Trophoblast cell (in vitro differentiated cells and primary cell): ENCODE measurements at regions not wholly inside any gene's neighbourhood (a gene's known extent, or its start where the extent isn't known, plus 50 kb on each side); places are given as distances from the start of the nearest gene placed in this dataset.

Experiments
- DNase-seq, 2 donors: peaks; one replicate each; pipeline ENCODE4 v3.0.0-alpha.2; 2016
- H2AFZ ChIP-seq: 2 replicates; pipeline ENCODE4 v1.6.1; 2013; ENCODE audit warnings: low read length, moderate library complexity, mild to moderate bottlenecking; ENCODE audit not compliant: insufficient read depth, poor library complexity
- H2AK5ac ChIP-seq: 2 replicates; pipeline ENCODE4 v1.6.1; 2013; ENCODE audit warnings: mild to moderate bottlenecking, low read length
- H2BK120ac ChIP-seq: 2 replicates; pipeline ENCODE4 v1.6.1; 2013; ENCODE audit warnings: low read length, mild to moderate bottlenecking, moderate library complexity; ENCODE audit not compliant: insufficient read depth, poor library complexity
- H2BK12ac ChIP-seq: 2 replicates; pipeline ENCODE4 v1.6.1; 2013; ENCODE audit warnings: mild to moderate bottlenecking, low read length, moderate library complexity
- H2BK5ac ChIP-seq: 2 replicates; pipeline ENCODE4 v1.6.1; 2013; ENCODE audit warnings: low read length, low read depth, moderate library complexity, mild to moderate bottlenecking; ENCODE audit not compliant: poor library complexity
- H3K14ac ChIP-seq: 2 replicates; pipeline ENCODE4 v1.6.1; 2013; ENCODE audit warnings: mild to moderate bottlenecking, low read length
- H3K18ac ChIP-seq: 2 replicates; pipeline ENCODE4 v1.6.1; 2013; ENCODE audit warnings: mild to moderate bottlenecking, low read length
- H3K23ac ChIP-seq: 2 replicates; pipeline ENCODE4 v1.6.1; 2013; ENCODE audit warnings: low read length
- H3K27ac ChIP-seq: 2 replicates; pipeline ENCODE4 v1.5.1; 2013; ENCODE audit warnings: low read depth, mild to moderate bottlenecking, inconsistent platforms, low read length, moderate library complexity
- H3K27me3 ChIP-seq: 2 replicates; pipeline ENCODE4 v1.6.1; 2013; ENCODE audit warnings: inconsistent platforms, mild to moderate bottlenecking, low read length, moderate library complexity; ENCODE audit not compliant: insufficient read depth
- H3K36me3 ChIP-seq, 2 experiments: 1 replicate in 1 of 2; 2 replicates in 1 of 2; pipeline ENCODE4 v1.6.1; 2013; ENCODE audit warnings: low read length in 2 of 2, mild to moderate bottlenecking in 2 of 2, moderate library complexity in 1 of 2; ENCODE audit not compliant: insufficient read depth in 2 of 2, control insufficient read depth in 1 of 2
- H3K4ac ChIP-seq: 2 replicates; pipeline ENCODE4 v1.6.1; 2013; ENCODE audit warnings: low read depth, mild to moderate bottlenecking, low read length, moderate library complexity
- H3K4me1 ChIP-seq, 2 experiments: 1 replicate in 1 of 2; 2 replicates in 1 of 2; pipeline ENCODE4 v1.6.1; 2013; ENCODE audit warnings: low read length in 2 of 2, mild to moderate bottlenecking in 2 of 2, moderate library complexity in 1 of 2; ENCODE audit not compliant: insufficient read depth in 2 of 2, control insufficient read depth in 1 of 2
- H3K4me2 ChIP-seq: 2 replicates; pipeline ENCODE4 v1.6.1; 2013; ENCODE audit warnings: inconsistent platforms, mild to moderate bottlenecking, low read length, moderate library complexity
- H3K4me3 ChIP-seq: 2 replicates; pipeline ENCODE4 v1.5.1; 2013; ENCODE audit warnings: mild to moderate bottlenecking, low read depth, low read length, inconsistent platforms
- H3K79me1 ChIP-seq: one replicate; pipeline ENCODE4 v1.6.1; 2013; ENCODE audit warnings: low read length
- H3K79me2 ChIP-seq: 2 replicates; pipeline ENCODE4 v1.6.1; 2013; ENCODE audit warnings: low read length, mild to moderate bottlenecking; ENCODE audit not compliant: control insufficient read depth, insufficient read depth, poor library complexity
- H3K9ac ChIP-seq: 2 replicates; pipeline ENCODE4 v1.6.1; 2013; ENCODE audit warnings: mild to moderate bottlenecking, low read length
- H3K9me3 ChIP-seq: 2 replicates; pipeline ENCODE4 v1.6.1; 2013; ENCODE audit warnings: low read depth, mild to moderate bottlenecking, control low read depth, inconsistent platforms, low read length; ENCODE audit not compliant: insufficient read depth
- H4K12ac ChIP-seq: 2 replicates; pipeline ENCODE4 v1.6.1; 2013; ENCODE audit warnings: low read depth, mild to moderate bottlenecking, low read length, moderate library complexity
- H4K8ac ChIP-seq: 2 replicates; pipeline ENCODE4 v1.6.1; 2013; ENCODE audit warnings: low read depth, mild to moderate bottlenecking, low read length, moderate library complexity
- H4K91ac ChIP-seq: one replicate; pipeline ENCODE4 v1.6.1; 2013; ENCODE audit warnings: low read depth, mild to moderate bottlenecking, low read length, moderate library complexity
- WGBS: extraction: QIAGEN DNeasy Blood & Tissue Kit; methylation state at CpG from one replicate; pipeline ENCODE4 v1.1.7; 2013; ENCODE audit warnings: missing lambda C conversion rate; ENCODE audit not compliant: insufficient read length, insufficient coverage; ENCODE audit errors: extremely low coverage; 5-methylcytosine and 5-hydroxymethylcytosine counted together

- Histone ChIP-seq H3K4ac (no peak overlapping the region), H2AK5ac (no peak overlapping the region), H4K91ac (no peak overlapping the region), H2BK5ac (no peak overlapping the region), H4K12ac (no peak overlapping the region), H4K8ac (no peak overlapping the region), H3K27me3 (no peaks in the 10 kb centered on the region), H3K79me1 (no peaks in the 10 kb centered on the region), H3K27ac (no peak overlapping the region), H3K79me2 (no peaks in the 10 kb centered on the region), H2BK12ac (no peak overlapping the region), H3K23ac (no peak overlapping the region), H3K9ac (no peak overlapping the region), H3K14ac (no peak overlapping the region), H2BK120ac (no peak overlapping the region), H3K18ac (no peak overlapping the region), H3K9me3 (no peaks in the 10 kb centered on the region), H3K36me3 (no peaks in the 10 kb centered on the region), H3K4me3 (no peak overlapping the region), H2AFZ (no peak overlapping the region), H3K4me2 (no peak overlapping the region), H3K4me1 (no peaks in the 10 kb centered on the region)
- no CpG with 5 or more reads among the region's 1 CpG for WGBS
- peak in 1 of 2 donors; percentile 50 for DNase-seq
These were observed 522.0 kb upstream of the ATXN8OS start for GRCh38 chr13:69585656-69586055.

DNA sequence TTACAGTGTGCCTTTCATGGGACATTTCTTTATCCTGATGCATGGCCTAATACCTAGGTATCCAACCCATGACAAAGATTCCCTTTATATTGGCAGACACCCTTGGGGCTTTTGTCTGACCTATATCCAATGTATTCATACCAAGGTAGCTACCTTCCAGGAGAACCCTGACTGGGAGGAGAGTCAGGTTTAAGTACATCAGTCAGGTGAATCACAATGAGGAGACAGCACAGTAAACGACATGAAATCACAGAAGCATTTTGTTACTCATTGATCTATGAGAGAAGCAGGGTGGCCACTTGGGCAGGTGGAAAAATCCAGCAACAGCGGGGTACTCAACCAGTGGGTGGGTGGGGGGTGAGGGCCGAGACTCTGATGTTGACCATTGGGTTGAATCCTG is 527.4 kb upstream of the ATXN8OS start:
- H3K36me3 ChIP-seq, result no peaks in the 10 kb centered on the region
- DNase-seq, result no peak
- no CpG with 5 or more reads among the region's 3 CpGs for WGBS
- no peak overlapping the region for H2BK120ac ChIP-seq
- H3K27me3 ChIP-seq, result no peaks in the 10 kb centered on the region
- no peak overlapping the region for H2AFZ ChIP-seq
- no peak overlapping the region for H3K9ac ChIP-seq
- H3K27ac ChIP-seq, result no peak overlapping the region
- H3K14ac ChIP-seq, result no peak overlapping the region
- no peaks in the 10 kb centered on the region for H3K79me1 ChIP-seq
- no peaks in the 10 kb centered on the region for H3K79me2 ChIP-seq
- H2AK5ac ChIP-seq, result no peak overlapping the region
- no peaks in the 10 kb centered on the region for H3K9me3 ChIP-seq
- H3K4me1 ChIP-seq, result no peaks in the 10 kb centered on the region
- H3K18ac ChIP-seq, result no peak overlapping the region
- H4K91ac ChIP-seq, result no peak overlapping the region
- no peak overlapping the region for H4K8ac ChIP-seq
- no peak overlapping the region for H3K4me3 ChIP-seq
- H2BK12ac ChIP-seq, result peak overlapping the region; percentile 49
- H3K23ac ChIP-seq, result no peak overlapping the region
- no peak overlapping the region for H2BK5ac ChIP-seq
- H3K4me2 ChIP-seq, result no peak overlapping the region
- H4K12ac ChIP-seq, result no peak overlapping the region
- no peak overlapping the region for H3K4ac ChIP-seq

DNA sequence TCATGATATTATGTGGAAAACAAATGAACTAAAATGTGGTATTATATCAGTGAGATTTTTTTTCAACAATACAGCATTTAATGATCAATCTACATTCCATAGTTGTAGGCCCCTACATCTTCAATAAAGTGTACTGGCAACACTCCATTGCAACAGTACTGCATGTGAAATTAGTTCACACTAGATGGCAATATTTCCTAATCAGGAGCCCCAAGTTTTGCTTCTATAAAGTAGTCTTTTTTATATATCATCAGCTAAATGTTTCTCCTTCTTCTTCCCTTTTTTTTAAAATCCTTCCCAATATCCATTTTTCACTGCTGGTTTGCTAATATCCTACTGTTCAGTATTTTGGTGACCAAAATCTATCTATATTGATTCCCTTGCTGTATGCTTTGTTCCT is 528.3 kb upstream of the ATXN8OS start:
- H3K9ac ChIP-seq, result no peak overlapping the region
- no peak overlapping the region for H2BK5ac ChIP-seq
- H2AFZ ChIP-seq, result no peak overlapping the region
- no peak overlapping the region for H3K4me3 ChIP-seq
- no peak for DNase-seq
- no peak overlapping the region for H3K23ac ChIP-seq
- H3K79me1 ChIP-seq, result no peaks in the 10 kb centered on the region
- H3K4ac ChIP-seq, result no peak overlapping the region
- H3K14ac ChIP-seq, result no peak overlapping the region
- no peaks in the 10 kb centered on the region for H3K27me3 ChIP-seq
- no peaks in the 10 kb centered on the region for H3K9me3 ChIP-seq
- no peak overlapping the region for H2BK12ac ChIP-seq
- H4K8ac ChIP-seq, result no peak overlapping the region
- no peak overlapping the region for H4K12ac ChIP-seq
- H2AK5ac ChIP-seq, result no peak overlapping the region
- H3K27ac ChIP-seq, result no peak overlapping the region
- H3K4me1 ChIP-seq, result no peaks in the 10 kb centered on the region
- no peak overlapping the region for H3K4me2 ChIP-seq
- no peak overlapping the region for H2BK120ac ChIP-seq
- H3K18ac ChIP-seq, result no peak overlapping the region
- no peak overlapping the region for H4K91ac ChIP-seq
- no peaks in the 10 kb centered on the region for H3K36me3 ChIP-seq
- no peaks in the 10 kb centered on the region for H3K79me2 ChIP-seq

DNA sequence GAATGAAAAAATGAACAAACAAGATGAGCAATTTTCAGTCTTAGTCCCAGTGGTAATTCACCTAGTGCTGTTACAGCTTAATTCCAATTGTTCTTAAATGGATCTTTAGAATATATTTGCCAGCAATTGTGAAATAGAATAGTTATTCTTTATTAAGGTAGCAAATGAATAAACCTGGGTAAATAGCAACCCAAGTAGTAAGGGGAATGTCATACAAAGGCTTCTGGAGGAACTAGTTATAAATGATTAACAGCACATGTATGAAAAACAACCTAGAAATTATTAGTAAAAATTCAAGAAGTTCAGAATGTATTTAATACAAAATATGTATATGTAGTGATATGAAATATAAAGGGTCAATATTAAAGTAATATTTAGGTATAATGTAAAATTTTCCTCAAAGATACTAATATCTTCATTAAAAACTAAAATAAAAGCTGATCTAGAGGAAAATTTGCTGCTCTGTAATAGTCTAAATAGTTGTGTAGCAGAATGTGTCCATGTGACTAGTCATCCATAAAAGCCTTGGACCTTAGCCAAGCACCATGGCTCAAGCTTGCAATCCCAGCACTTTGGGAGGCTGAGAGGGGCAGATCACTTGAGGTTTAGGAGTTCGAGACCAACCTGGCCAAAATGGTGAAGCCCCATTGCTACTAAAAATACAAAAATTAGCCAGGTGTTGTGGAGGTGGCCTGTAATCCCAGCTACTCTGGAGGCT is 535.9 kb upstream of the ATXN8OS start:
- no CpG with 5 or more reads among the region's 1 CpG for WGBS
- Histone ChIP-seq H3K9ac (no peak overlapping the region), H3K27me3 (no peaks in the 10 kb centered on the region), H3K18ac (no peak overlapping the region), H4K91ac (no peak overlapping the region), H4K8ac (no peak overlapping the region), H3K79me1 (no peaks in the 10 kb centered on the region), H3K4ac (no peak overlapping the region), H2BK5ac (no peak overlapping the region), H3K27ac (no peak overlapping the region), H2AK5ac (no peak overlapping the region), H3K79me2 (no peaks in the 10 kb centered on the region), H3K14ac (no peak overlapping the region), H3K4me1 (no peaks in the 10 kb centered on the region), H4K12ac (no peak overlapping the region), H3K4me2 (no peak overlapping the region), H3K36me3 (no peaks in the 10 kb centered on the region), H3K4me3 (no peak overlapping the region), H3K9me3 (no peaks in the 10 kb centered on the region), H2BK120ac (no peak overlapping the region), H3K23ac (no peak overlapping the region), H2BK12ac (no peak overlapping the region), H2AFZ (no peak overlapping the region)
- no peak for DNase-seq
